ENCODE measurements at regions not wholly inside any gene's neighbourhood (a gene's known extent, or its start where the extent isn't known, plus 50 kb on each side); places are given as distances from the start of the nearest gene placed in this dataset.

DNA sequence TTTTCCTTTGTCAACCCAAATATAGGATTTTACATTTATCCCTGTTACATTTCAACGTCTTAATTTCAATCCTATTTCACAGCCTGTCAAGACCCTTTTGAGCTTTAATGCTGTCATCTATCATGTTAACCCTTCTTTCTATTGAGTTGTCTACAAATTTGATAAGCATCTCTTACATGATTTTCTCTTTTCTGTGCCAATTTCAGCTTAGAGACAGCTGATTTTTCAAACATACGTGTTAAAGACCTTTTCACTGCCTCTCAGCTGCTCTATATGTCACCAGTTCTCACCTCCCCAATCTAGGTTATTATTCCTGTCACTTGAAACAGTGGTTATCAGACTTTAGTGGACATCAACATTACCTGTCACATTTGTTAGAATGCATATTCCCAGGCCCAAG, 181.3 kb downstream of the GXYLT1 start:
- no peaks in the 10 kb centered on the region for H3K9me3 Mint-ChIP-seq
- no peak overlapping the region for H3K4me3 Mint-ChIP-seq
- no peak for DNase-seq (ENCODE audit: low spot score in 2 of 2, unreplicated experiment in 2 of 2)
- H3K4me1 Mint-ChIP-seq: peaks cover 33% of the 10 kb centered on the region
- no peaks in the 10 kb centered on the region for H3K27me3 Mint-ChIP-seq (ENCODE audit: low read depth)
- TF ChIP-seq, protein P1, sequence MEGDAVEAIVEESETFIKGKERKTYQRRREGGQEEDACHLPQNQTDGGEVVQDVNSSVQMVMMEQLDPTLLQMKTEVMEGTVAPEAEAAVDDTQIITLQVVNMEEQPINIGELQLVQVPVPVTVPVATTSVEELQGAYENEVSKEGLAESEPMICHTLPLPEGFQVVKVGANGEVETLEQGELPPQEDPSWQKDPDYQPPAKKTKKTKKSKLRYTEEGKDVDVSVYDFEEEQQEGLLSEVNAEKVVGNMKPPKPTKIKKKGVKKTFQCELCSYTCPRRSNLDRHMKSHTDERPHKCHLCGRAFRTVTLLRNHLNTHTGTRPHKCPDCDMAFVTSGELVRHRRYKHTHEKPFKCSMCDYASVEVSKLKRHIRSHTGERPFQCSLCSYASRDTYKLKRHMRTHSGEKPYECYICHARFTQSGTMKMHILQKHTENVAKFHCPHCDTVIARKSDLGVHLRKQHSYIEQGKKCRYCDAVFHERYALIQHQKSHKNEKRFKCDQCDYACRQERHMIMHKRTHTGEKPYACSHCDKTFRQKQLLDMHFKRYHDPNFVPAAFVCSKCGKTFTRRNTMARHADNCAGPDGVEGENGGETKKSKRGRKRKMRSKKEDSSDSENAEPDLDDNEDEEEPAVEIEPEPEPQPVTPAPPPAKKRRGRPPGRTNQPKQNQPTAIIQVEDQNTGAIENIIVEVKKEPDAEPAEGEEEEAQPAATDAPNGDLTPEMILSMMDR (IDR thresholded peaks at IDR 0.05; ENCODE audit: unreplicated experiment): no peak
- no peak overlapping the region for H3K27ac Mint-ChIP-seq
- H3K36me3 Mint-ChIP-seq: no peaks in the 10 kb centered on the region

DNA sequence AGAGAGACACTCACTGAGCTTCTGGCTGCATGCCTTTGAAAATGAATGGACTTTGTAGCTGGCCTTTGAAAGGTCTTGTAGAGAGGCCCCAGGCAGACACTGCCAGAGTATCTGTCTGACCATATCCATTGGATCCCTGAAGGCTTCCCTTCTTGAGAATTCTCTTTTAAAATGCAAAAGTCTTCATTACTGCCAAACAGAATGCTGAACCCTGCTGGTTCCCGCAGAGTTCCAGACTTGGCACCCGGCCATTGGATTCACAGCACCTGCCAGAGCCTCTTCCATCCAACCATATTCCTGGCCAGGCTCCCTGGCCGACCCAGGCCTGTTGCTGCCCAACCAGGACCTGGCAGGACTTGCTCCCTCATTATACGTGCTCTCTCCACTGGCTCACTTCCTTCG, 182.5 kb downstream of the GXYLT1 start:
- TF ChIP-seq, protein P1 (IDR thresholded peaks at IDR 0.05; ENCODE audit: unreplicated experiment): no peak
- H3K4me1 Mint-ChIP-seq: peaks cover 23% of the 10 kb centered on the region
- no peaks in the 10 kb centered on the region for H3K9me3 Mint-ChIP-seq
- no peak overlapping the region for H3K4me3 Mint-ChIP-seq
- no peak overlapping the region for H3K27ac Mint-ChIP-seq
- H3K27me3 Mint-ChIP-seq (ENCODE audit: low read depth): no peaks in the 10 kb centered on the region
- DNase-seq (ENCODE audit: low spot score in 2 of 2, unreplicated experiment in 2 of 2): no peak
- H3K36me3 Mint-ChIP-seq: no peaks in the 10 kb centered on the region

DNA sequence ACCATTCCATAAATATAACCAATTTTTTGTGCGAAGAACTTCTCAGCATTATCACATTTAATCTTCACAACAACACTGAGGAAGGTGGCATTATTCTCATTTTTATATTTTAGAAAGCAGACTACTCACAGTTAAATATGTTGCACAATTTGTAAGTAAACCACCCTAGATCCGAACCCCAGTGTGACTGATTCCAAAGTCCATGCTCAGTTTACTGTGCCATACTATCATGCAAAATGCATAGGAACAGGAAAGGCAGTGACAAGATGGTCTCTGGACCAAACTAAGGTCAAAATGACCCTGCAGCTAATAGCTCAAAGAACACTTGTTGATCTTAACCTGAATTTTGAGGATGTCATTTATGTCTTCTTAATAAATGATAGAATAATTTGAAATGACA, 185.4 kb downstream of the GXYLT1 start:
- H3K27me3 Mint-ChIP-seq (ENCODE audit: low read depth): no peaks in the 10 kb centered on the region
- H3K9me3 Mint-ChIP-seq: peaks cover under 1% of the 10 kb centered on the region
- no peaks in the 10 kb centered on the region for H3K36me3 Mint-ChIP-seq
- H3K4me3 Mint-ChIP-seq: no peak overlapping the region
- DNase-seq (ENCODE audit: low spot score in 2 of 2, unreplicated experiment in 2 of 2): no peak
- TF ChIP-seq, protein P1 (IDR thresholded peaks at IDR 0.05; ENCODE audit: unreplicated experiment): no peak
- no peak overlapping the region for H3K27ac Mint-ChIP-seq
- H3K4me1 Mint-ChIP-seq: peaks cover 6% of the 10 kb centered on the region

DNA sequence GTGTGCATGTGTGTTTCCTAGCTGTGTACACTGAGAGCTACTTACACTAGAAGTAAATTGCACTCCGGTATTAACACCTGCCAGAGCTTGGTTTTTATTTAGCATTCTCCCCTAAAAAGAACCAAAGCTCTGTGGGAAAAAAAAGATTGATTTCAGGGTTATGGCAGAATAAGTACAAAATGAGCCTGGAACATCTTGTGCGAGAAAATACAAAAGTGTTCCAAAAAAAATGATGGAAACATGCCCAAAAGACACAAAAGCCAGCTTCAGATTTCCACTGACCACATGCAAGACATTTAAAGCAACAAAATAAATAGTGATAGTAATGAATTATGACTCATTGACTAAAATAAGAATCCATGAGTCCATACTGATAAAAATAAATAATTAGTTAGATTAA, 188.3 kb downstream of the GXYLT1 start:
- Mint-ChIP-seq H3K36me3 (peaks cover 4% of the 10 kb centered on the region), H3K27me3 (ENCODE audit: low read depth) (no peaks in the 10 kb centered on the region), H3K9me3 (peaks cover 6% of the 10 kb centered on the region), H3K4me3 (no peak overlapping the region), H3K27ac (no peak overlapping the region), H3K4me1 (peaks cover 2% of the 10 kb centered on the region)
- no peak for DNase-seq (ENCODE audit: low spot score in 2 of 2, unreplicated experiment in 2 of 2)
- TF ChIP-seq, protein P1 (IDR thresholded peaks at IDR 0.05; ENCODE audit: unreplicated experiment): no peak

DNA sequence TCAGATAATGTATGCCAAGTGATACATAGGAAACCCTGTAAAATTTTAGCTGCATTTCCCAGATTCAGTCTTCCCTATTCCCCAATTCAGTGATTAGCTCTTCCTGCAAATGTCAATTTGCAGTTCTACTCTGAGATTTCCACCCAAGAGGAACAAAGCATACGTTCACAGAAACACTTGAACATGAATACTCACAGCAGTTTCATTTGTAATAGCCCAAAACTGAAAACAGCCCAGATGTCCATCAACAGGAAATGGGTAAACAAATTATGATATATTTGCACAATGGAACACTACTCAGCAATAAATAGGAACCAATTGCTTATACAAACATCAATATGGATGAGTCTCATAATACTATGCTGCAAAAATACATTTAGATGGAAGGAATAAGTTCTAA, 194.2 kb downstream of the GXYLT1 start:
- Mint-ChIP-seq H3K9me3 (peaks cover 26% of the 10 kb centered on the region), H3K4me3 (no peak overlapping the region), H3K27ac (no peak overlapping the region), H3K27me3 (ENCODE audit: low read depth) (no peaks in the 10 kb centered on the region), H3K4me1 (no peaks in the 10 kb centered on the region), H3K36me3 (peaks cover 11% of the 10 kb centered on the region)
- TF ChIP-seq, protein P1 (IDR thresholded peaks at IDR 0.05; ENCODE audit: unreplicated experiment): no peak
- DNase-seq (ENCODE audit: low spot score in 2 of 2, unreplicated experiment in 2 of 2): no peak

DNA sequence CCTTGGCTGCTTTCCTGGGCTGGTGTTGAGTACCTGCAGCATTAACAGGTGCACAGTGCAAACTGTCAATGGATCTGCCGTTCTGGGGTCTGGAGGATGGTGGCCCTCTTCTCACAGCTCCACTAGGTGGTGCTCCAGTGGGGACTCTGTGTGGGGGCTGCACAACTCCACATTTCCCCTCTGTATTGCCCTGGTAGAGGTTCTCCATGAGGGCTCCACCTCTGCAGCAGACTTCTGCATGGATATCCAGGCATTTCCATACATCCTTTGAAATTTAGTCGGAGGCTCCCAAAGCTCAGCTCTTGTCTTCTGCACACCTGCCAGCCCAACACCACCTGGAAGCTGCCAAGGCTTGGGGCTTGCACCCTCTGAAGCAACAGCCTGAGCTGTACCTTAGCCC, 198.6 kb downstream of the GXYLT1 start:
- Mint-ChIP-seq H3K4me1 (peaks cover 15% of the 10 kb centered on the region), H3K27ac (no peak overlapping the region), H3K36me3 (peaks cover 11% of the 10 kb centered on the region), H3K27me3 (ENCODE audit: low read depth) (no peaks in the 10 kb centered on the region), H3K9me3 (peaks cover 27% of the 10 kb centered on the region), H3K4me3 (no peak overlapping the region)
- TF ChIP-seq, protein P1 (IDR thresholded peaks at IDR 0.05; ENCODE audit: unreplicated experiment): no peak
- no peak for DNase-seq (ENCODE audit: low spot score in 2 of 2, unreplicated experiment in 2 of 2)
